Naive thymus-derived CD8-positive, alpha-beta T cell (primary cell): ENCODE measurements at regions not wholly inside any gene's neighbourhood (a gene's known extent, or its start where the extent isn't known, plus 50 kb on each side); places are given as distances from the start of the nearest gene placed in this dataset.

Experiments used
- ATAC-seq, 2 donors: fragments of 150-1000 bp; cut with Tn5 transposase in 1 of 2; sonication (Bioruptor Pico), chemical (Tn5 transposase) in 1 of 2; 1 replicate in 1 of 2; 2 replicates in 1 of 2; pipeline ENCODE4 v1.10.0; 2021; ENCODE audit warnings: mild to moderate bottlenecking in 2 of 2, moderate library complexity in 2 of 2
- POLR2A ChIA-PET: fragments of 350-600 bp; sonication (Branson Sonifier 250); formaldehyde crosslinking; loops from one replicate; lab custom pipeline; 2021; ENCODE audit warnings: antibody characterized with exemption; lab: Charles Lee
- DNase-seq, 10 donors: peaks; one replicate each; pipeline versions ENCODE4 v3.0.0 to v3.0.0-alpha.2; 2020 to 2022
- H3K27ac Mint-ChIP-seq, 10 donors: one replicate each; pipeline ENCODE4 v1.8.0; 2020 to 2022; ENCODE audit warnings: mild to moderate bottlenecking in 10 of 10, mixed read lengths in 10 of 10, moderate library complexity in 4 of 10, inconsistent platforms in 1 of 10
- H3K27me3 Mint-ChIP-seq, 5 donors: one replicate each; pipeline ENCODE4 v1.8.0; 2021 to 2022; ENCODE audit warnings: mixed read lengths in 5 of 5
- H3K36me3 Mint-ChIP-seq, 3 donors: one replicate each; pipeline ENCODE4 v1.8.0; 2020 to 2022; ENCODE audit warnings: mixed read lengths in 3 of 3, mild to moderate bottlenecking in 2 of 3, inconsistent platforms in 1 of 3
- H3K4me1 Mint-ChIP-seq, 4 donors: one replicate each; pipeline ENCODE4 v1.8.0; 2021 to 2022; ENCODE audit warnings: mixed read lengths in 4 of 4
- H3K4me3 Mint-ChIP-seq, 10 donors: one replicate each; pipeline ENCODE4 v1.8.0; 2020 to 2022; ENCODE audit warnings: mild to moderate bottlenecking in 10 of 10, mixed read lengths in 10 of 10, moderate library complexity in 6 of 10, inconsistent platforms in 1 of 10
- H3K9me3 Mint-ChIP-seq, 9 donors: one replicate each; pipeline ENCODE4 v1.8.0; 2020 to 2022; ENCODE audit warnings: mixed read lengths in 9 of 9, mild to moderate bottlenecking in 3 of 9, inconsistent platforms in 1 of 9, moderate library complexity in 1 of 9

- POLR2A ChIA-PET, result interaction anchor here (0.6 kb wide), 1 partner anchor 939 kb away, joined by 3 read pairs; no protein-coding TSS in a partner anchor
- H3K4me1 Mint-ChIP-seq, result peaks cover 0 to 3% (median 2%) of the 10 kb centered on the region in 4 donors
Observed at GRCh38 chr11:19661827-19662226, 50.8 kb upstream of the NAV2 start.

GRCh38 chr11:19660076-19660475 lies 52.6 kb upstream of the NAV2 start:
- Mint-ChIP-seq H3K27me3 (peaks cover 0 to 13% (median 2%) of the 10 kb centered on the region in 5 donors), H3K4me1 (peaks cover 0 to 3% (median 2%) of the 10 kb centered on the region in 4 donors), H3K36me3 (no peaks in the 10 kb centered on the region), H3K27ac (no peak overlapping the region), H3K4me3 (no peak overlapping the region), H3K9me3 (peaks cover 0 to 2% (median 0%) of the 10 kb centered on the region in 9 donors)
- POLR2A ChIA-PET, result no interaction called here
- ATAC-seq (no peak), DNase-seq (no peak)

More at GRCh38 chr11:19661827-19662226, 50.8 kb upstream of the NAV2 start:
- peaks cover 0 to 2% (median 0%) of the 10 kb centered on the region in 5 donors for H3K27me3 Mint-ChIP-seq
- ATAC-seq (no peak), DNase-seq (no peak)
- H3K36me3 Mint-ChIP-seq, result no peaks in the 10 kb centered on the region
- no peak overlapping the region for H3K4me3 Mint-ChIP-seq
- no peak overlapping the region for H3K27ac Mint-ChIP-seq
- peaks cover 0 to 2% (median 0%) of the 10 kb centered on the region in 9 donors for H3K9me3 Mint-ChIP-seq

- no peaks in the 10 kb centered on the region for H3K36me3 Mint-ChIP-seq
- peak overlapping the region in 1 of 10 donors; percentile 38 for H3K27ac Mint-ChIP-seq
- POLR2A ChIA-PET, result no interaction called here
Observed at GRCh38 chr11:19659529-19659928, 53.1 kb upstream of the NAV2 start.

GRCh38 chr11:19658344-19658743 lies 54.3 kb upstream of the NAV2 start:
- Mint-ChIP-seq H3K27me3 (peaks cover 0 to 13% (median 2%) of the 10 kb centered on the region in 5 donors), H3K4me1 (peaks cover 0 to 3% (median 2%) of the 10 kb centered on the region in 4 donors), H3K4me3 (no peak overlapping the region), H3K36me3 (no peaks in the 10 kb centered on the region), H3K9me3 (peaks cover 0 to 3% (median 0%) of the 10 kb centered on the region in 9 donors), H3K27ac (no peak overlapping the region)
- no peak for DNase-seq
- POLR2A ChIA-PET, result no interaction called here
- no peak for ATAC-seq

More at GRCh38 chr11:19659529-19659928, 53.1 kb upstream of the NAV2 start:
- Mint-ChIP-seq H3K4me3 (no peak overlapping the region), H3K27me3 (peaks cover 0 to 13% (median 2%) of the 10 kb centered on the region in 5 donors), H3K9me3 (peaks cover 0 to 2% (median 0%) of the 10 kb centered on the region in 9 donors), H3K4me1 (peaks cover 0 to 3% (median 2%) of the 10 kb centered on the region in 4 donors)
- DNase-seq (no peak), ATAC-seq (no peak)

- H3K4me3 Mint-ChIP-seq, result no peak overlapping the region
- POLR2A ChIA-PET, result no interaction called here
- ATAC-seq, result no peak
- H3K4me1 Mint-ChIP-seq, result peaks cover 0 to 3% (median 2%) of the 10 kb centered on the region in 4 donors
- H3K27ac Mint-ChIP-seq, result no peak overlapping the region
- H3K27me3 Mint-ChIP-seq, result peaks cover 0 to 16% (median 2%) of the 10 kb centered on the region in 5 donors
- no peak for DNase-seq
- peaks cover 0 to 5% (median 0%) of the 10 kb centered on the region in 9 donors for H3K9me3 Mint-ChIP-seq
- no peaks in the 10 kb centered on the region for H3K36me3 Mint-ChIP-seq
Observed at GRCh38 chr11:19656140-19656541, 56.5 kb upstream of the NAV2 start.

GRCh38 chr11:19652623-19653375 lies 59.8 kb upstream of the NAV2 start:
- Mint-ChIP-seq H3K9me3 (peaks cover 0 to 5% (median 0%) of the 10 kb centered on the region in 9 donors), H3K27me3 (peaks cover 0 to 27% (median 3%) of the 10 kb centered on the region in 5 donors), H3K36me3 (no peaks in the 10 kb centered on the region), H3K4me1 (no peaks in the 10 kb centered on the region), H3K27ac (no peak overlapping the region), H3K4me3 (no peak overlapping the region)
- DNase-seq, result no peak
- no peak for ATAC-seq
- POLR2A ChIA-PET, result no interaction called here

- no peaks in the 10 kb centered on the region for H3K36me3 Mint-ChIP-seq
- POLR2A ChIA-PET, result no interaction called here
- H3K4me1 Mint-ChIP-seq, result no peaks in the 10 kb centered on the region
- peaks cover 0 to 5% (median 0%) of the 10 kb centered on the region in 9 donors for H3K9me3 Mint-ChIP-seq
- ATAC-seq (no peak), DNase-seq (no peak)
- H3K27me3 Mint-ChIP-seq, result peaks cover 0 to 26% (median 5%) of the 10 kb centered on the region in 5 donors
- no peak overlapping the region for H3K27ac Mint-ChIP-seq
- H3K4me3 Mint-ChIP-seq, result no peak overlapping the region
Observed at GRCh38 chr11:19651653-19652052, 61.0 kb upstream of the NAV2 start.

GRCh38 chr11:19651028-19651427 lies 61.6 kb upstream of the NAV2 start:
- Mint-ChIP-seq H3K27me3 (peaks cover 0 to 20% (median 5%) of the 10 kb centered on the region in 5 donors), H3K9me3 (peaks cover 0 to 5% (median 0%) of the 10 kb centered on the region in 9 donors), H3K36me3 (no peaks in the 10 kb centered on the region), H3K4me3 (no peak overlapping the region), H3K4me1 (no peaks in the 10 kb centered on the region), H3K27ac (no peak overlapping the region)
- POLR2A ChIA-PET, result no interaction called here
- ATAC-seq (no peak), DNase-seq (no peak)

GRCh38 chr11:19650467-19650866 lies 62.2 kb upstream of the NAV2 start:
- Mint-ChIP-seq H3K27ac (no peak overlapping the region), H3K4me3 (no peak overlapping the region), H3K27me3 (peaks cover 0 to 17% (median 5%) of the 10 kb centered on the region in 5 donors), H3K36me3 (no peaks in the 10 kb centered on the region), H3K4me1 (no peaks in the 10 kb centered on the region), H3K9me3 (peaks cover 0 to 5% (median 0%) of the 10 kb centered on the region in 9 donors)
- DNase-seq, result no peak
- POLR2A ChIA-PET, result no interaction called here
- ATAC-seq, result no peak

GRCh38 chr11:19649751-19650150 lies 62.9 kb upstream of the NAV2 start:
- ATAC-seq (no peak), DNase-seq (no peak)
- Mint-ChIP-seq H3K4me3 (no peak overlapping the region), H3K36me3 (no peaks in the 10 kb centered on the region), H3K27ac (no peak overlapping the region), H3K4me1 (no peaks in the 10 kb centered on the region), H3K27me3 (peaks cover 0 to 19% (median 8%) of the 10 kb centered on the region in 5 donors), H3K9me3 (peaks cover 0 to 5% (median 0%) of the 10 kb centered on the region in 9 donors)
- POLR2A ChIA-PET, result no interaction called here

GRCh38 chr11:19648321-19648720 lies 64.3 kb upstream of the NAV2 start:
- DNase-seq, result no peak
- H3K9me3 Mint-ChIP-seq, result peaks cover 0 to 5% (median 0%) of the 10 kb centered on the region in 9 donors
- no peaks in the 10 kb centered on the region for H3K36me3 Mint-ChIP-seq
- ATAC-seq, result no peak
- POLR2A ChIA-PET, result no interaction called here
- no peak overlapping the region for H3K4me3 Mint-ChIP-seq
- no peaks in the 10 kb centered on the region for H3K4me1 Mint-ChIP-seq
- H3K27ac Mint-ChIP-seq, result no peak overlapping the region
- H3K27me3 Mint-ChIP-seq, result peaks cover 0 to 26% (median 8%) of the 10 kb centered on the region in 5 donors

GRCh38 chr11:19647816-19648215 lies 64.8 kb upstream of the NAV2 start:
- ATAC-seq (no peak), DNase-seq (no peak)
- no peaks in the 10 kb centered on the region for H3K4me1 Mint-ChIP-seq
- peaks cover 0 to 26% (median 8%) of the 10 kb centered on the region in 5 donors for H3K27me3 Mint-ChIP-seq
- H3K9me3 Mint-ChIP-seq, result peaks cover 0 to 5% (median 0%) of the 10 kb centered on the region in 9 donors
- POLR2A ChIA-PET, result no interaction called here
- H3K27ac Mint-ChIP-seq, result no peak overlapping the region
- H3K4me3 Mint-ChIP-seq, result no peak overlapping the region
- H3K36me3 Mint-ChIP-seq, result no peaks in the 10 kb centered on the region

GRCh38 chr11:19646921-19647320 lies 65.7 kb upstream of the NAV2 start:
- Mint-ChIP-seq H3K36me3 (no peaks in the 10 kb centered on the region), H3K4me1 (no peaks in the 10 kb centered on the region), H3K4me3 (no peak overlapping the region), H3K27me3 (peaks cover 0 to 26% (median 10%) of the 10 kb centered on the region in 5 donors), H3K9me3 (peaks cover 0 to 5% (median 0%) of the 10 kb centered on the region in 9 donors), H3K27ac (no peak overlapping the region)
- no peak for DNase-seq
- ATAC-seq, result no peak
- POLR2A ChIA-PET, result no interaction called here
